ENCODE measurements at regions not wholly inside any gene's neighbourhood (a gene's known extent, or its start where the extent isn't known, plus 50 kb on each side); places are given as distances from the start of the nearest gene placed in this dataset.
A peak's percentile ranks its signal among the peaks of the same experiment; 100 is the strongest.
"Not testable (repeated sequence)": the region's sequence is repeated elsewhere in the genome, so short reads cannot be mapped to it uniquely, and the experiment has no call there.

DNA sequence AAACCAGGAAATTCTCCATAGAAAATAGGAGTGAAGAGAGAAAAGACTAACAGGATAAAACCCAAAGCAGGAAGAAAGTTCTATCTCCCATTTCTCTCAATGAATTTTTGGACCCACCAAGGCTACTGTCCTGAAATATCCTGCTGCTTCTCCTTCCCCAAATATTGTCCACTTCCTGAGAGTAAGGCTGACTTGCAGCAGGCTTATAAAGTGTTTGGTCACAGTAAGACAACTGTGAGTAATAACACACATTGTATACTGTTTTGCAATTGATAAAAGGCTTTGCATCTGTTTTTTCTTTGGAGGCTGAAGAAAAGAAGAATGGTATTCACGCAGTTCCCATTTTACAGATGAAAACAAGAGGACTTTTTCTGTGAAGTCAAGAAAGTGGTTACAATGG lies 52.8 kb downstream of the FOXD4L6 start:
- intact Hi-C loops (cut with DNase I); ATAC-seq; DNase-seq (ENCODE audit: low spot score): not testable (repeated sequence)

DNA sequence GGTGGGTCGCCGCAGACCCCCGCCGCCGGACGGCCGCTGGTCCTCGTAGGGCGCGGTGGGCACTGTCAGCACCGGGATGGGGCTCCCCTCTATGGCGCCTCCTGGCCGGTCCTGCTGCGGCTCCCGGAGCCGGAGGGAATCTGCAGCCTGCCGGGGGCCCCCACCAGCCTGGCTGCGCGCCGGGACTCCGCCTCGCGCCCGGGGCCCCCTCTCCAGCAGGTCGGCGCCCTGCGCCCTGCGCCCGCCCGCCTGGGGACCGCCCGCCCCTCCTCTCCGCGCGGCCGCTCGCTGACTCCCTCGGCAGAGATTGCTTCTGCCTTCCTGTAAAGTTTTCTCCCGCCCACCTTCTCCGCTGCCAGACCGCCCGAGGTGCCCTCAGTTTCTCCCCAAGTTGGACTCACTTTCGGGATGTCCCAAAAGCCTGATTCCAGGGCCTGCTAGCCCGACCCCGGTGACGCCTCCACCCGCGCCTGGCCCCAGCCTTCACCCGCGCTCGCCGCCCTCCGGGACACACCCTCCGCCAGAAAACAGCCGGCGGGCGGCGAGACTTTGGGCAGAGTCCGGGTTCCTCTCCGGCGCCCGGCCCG lies 54.0 kb downstream of the FOXD4L6 start:
- DNase-seq (ENCODE audit: low spot score) (peak; percentile 70), ATAC-seq (peak; percentile 77)
- intact Hi-C loops (cut with DNase I), result not testable (repeated sequence)

DNA sequence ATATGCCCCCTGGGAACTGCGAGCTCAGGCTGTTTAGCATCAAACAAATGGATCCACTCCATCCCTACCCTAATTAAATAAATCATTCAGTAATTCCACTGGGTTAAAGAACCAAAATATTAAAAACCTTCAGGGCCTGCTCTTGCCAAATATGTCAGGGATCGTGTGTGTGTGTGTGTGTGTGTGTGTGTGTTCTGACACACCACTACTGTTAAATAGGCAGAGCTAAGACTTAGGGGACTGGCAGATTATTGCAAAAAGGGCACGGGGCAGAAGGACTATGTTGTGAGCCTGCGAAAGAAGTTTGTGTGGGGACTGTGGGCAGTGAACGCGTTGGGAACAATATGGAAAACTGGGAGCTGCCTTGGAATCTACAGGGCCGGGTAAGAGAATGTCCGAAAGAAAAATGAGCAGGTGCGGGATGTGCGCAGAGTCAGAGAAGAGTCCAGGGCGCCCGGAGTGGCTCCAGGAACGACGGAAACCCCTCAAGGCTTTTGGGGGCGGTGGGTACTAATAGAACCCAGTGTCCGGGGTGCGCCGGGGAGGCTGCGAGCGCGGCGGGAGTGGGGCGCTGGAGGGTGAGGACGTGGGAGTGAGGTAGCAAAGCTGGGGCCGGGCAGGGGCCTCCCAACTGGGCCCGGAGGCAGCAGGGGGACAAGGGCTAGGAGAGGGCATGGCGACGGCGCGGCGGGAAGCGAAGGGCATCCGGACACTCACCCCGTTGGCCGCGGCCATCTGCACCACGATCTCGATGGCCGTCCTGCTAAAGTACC lies 54.8 kb downstream of the FOXD4L6 start:
- ATAC-seq (peak; percentile 13), DNase-seq (ENCODE audit: low spot score) (peak; percentile 55)
- intact Hi-C loops (cut with DNase I), result not testable (repeated sequence)

DNA sequence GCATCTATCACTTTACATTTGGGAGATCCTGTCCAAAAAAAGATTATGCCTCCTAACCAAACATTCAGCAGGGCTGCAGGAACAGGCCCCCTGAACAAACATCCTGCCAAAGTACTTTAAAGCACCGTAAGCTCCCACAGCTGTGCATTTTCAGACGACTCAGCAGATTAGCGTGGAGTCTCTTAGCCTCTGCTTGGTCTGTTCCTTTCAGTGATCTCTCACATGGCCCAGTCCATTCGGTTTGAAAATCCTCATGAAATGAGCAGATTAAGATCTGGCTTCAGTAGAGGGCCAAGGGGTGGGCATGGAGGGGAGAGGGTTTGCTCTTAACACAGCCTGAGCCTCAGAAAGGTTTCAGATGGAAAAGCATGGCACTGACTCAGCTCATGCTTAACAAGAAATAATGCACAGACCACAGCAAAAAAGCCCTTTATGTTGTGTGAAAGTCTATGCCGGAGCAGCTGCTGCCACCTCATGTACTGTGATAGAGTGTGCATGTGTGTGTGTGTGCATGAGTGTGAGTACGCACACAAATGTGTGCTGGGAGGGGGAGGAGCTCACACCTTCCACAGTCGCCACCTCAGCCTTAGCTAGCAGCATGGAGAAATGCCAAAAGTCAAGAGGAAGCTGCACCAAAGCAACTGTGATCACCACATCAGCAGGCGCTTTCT lies 64.2 kb downstream of the FOXD4L6 start:
- DNase-seq (ENCODE audit: low spot score); intact Hi-C loops (cut with DNase I): not testable (repeated sequence)
- peak; percentile 66 for ATAC-seq

DNA sequence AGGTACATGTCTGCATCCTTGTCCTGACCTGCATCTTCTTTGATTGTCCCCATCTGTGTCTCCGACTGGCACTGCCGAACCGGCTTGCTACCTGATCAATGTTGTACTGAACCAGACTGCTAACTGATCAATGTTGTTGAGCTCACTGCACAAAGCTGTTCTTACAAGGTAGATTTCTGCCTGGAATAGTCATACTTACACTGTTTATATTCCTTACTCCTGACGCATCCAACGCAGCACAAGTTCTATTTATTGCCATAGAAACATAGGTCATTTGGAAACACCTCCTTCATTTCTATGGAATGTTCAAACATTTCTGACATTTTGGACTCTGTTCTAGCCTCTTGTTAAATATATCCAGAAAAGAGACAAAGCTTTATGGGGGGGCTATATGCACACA lies 65.2 kb downstream of the FOXD4L6 start:
- DNase-seq (ENCODE audit: low spot score); ATAC-seq; intact Hi-C loops (cut with DNase I): not testable (repeated sequence)

DNA sequence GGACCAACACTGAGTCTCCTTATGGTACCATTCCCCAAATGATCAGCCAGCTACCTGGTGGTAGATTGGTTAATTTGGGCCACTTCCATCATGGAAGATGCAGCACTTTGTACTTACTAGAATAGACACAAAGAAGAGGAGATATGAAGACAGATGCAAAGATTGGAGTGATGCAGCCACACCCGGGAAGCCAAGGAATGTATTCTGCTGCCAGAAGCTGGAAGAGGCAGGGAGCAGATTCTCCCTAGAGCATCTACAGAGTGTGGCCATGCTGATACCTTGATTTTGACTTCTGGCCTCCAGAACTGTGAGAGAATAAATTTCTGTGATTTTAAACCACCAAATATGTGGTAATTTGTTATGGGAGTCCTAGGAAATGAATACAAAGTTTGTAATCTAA lies 68.9 kb downstream of the FOXD4L6 start:
- DNase-seq (ENCODE audit: low spot score); intact Hi-C loops (cut with DNase I); ATAC-seq: not testable (repeated sequence)

DNA sequence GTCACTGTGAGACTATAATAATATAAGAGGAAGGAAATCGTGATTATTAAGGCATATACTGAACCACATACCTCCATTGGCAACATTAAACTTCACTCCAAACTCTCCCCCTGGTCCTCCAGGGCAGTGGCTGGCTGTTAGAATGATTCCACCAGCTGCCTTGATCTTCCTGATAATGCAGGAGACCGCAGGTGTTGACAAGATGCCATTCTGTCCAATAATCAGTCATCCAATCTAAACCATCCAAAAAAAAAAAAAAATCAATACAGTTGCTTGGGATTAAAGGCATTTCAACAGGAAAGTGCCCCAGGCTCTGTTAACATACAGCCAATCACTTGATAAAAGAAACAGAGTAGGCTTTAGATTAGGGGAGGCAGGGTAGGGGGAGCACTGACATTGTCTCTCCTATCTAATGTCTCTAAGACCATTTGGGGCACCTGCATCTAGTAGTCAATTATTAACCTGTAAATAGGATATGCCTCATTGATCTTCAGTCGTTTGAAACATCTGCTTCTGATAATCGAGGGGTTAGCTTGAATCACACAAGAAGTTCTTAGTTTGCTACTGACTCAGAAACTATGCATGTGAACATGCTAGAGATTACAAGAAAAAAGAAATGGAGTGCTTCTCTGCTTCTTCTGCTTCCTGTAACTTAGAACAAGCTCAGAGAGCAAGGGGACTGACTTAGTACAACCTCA lies 74.7 kb downstream of the FOXD4L6 start:
- DNase-seq (ENCODE audit: low spot score); ATAC-seq; intact Hi-C loops (cut with DNase I): not testable (repeated sequence)

DNA sequence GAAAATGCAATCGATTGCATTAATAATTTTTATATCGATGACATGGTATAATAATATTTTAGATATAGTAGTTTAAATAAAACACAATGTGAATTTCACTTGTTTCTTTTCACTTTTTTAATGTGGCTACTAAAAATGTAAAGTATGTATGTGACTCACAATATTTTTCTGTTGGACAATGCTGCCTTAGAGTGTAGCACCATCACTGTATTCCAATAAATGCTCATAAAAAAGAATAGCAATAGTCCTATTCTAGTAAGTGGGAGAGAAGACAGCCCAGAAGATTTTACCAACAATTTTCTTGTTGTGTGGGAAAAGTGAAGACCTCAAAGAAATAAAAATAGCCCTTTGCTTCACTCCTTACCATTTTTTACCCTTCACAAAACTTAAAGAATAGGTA lies 79.8 kb downstream of the FOXD4L6 start:
- ATAC-seq; intact Hi-C loops (cut with DNase I); DNase-seq (ENCODE audit: low spot score): not testable (repeated sequence)

DNA sequence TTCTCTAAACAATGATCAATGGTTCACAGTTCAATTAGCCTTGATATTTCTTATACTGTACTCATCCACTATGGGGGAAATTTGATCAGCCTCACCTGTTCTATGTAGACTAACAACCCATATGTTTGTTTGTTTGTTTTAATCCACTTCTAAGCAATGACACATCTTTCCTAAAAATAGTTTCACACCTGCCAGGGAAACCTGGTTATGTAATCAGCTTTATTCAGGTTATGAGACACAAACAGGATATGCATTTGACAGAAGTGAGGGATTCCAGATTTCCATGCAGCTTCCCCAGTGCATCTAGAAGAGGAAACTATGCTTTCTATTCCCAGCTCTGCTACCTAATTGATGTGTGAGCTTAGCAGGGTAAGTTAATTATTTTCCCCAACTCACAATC lies 80.7 kb downstream of the FOXD4L6 start:
- intact Hi-C loops (cut with DNase I); ATAC-seq; DNase-seq (ENCODE audit: low spot score): not testable (repeated sequence)

DNA sequence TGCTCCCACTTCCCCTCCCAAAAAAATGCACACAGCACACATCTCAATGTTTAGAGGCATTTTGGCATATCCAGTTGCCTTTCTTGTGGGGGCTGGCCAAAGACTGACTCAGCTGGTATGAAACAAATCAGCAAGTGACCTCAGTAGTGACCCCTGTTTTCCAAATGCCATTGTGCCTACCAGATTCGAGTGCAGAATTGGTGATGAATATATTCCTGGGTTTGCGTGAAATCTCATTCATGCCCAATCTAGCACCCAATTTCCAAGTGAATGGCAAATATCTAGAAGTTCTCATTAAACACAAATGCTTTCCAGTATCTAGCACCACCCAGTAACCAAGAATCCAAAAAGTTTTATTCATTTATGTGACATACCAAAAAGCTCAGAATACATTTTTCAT lies 83.6 kb downstream of the FOXD4L6 start:
- DNase-seq (ENCODE audit: low spot score); intact Hi-C loops (cut with DNase I); ATAC-seq: not testable (repeated sequence)

DNA sequence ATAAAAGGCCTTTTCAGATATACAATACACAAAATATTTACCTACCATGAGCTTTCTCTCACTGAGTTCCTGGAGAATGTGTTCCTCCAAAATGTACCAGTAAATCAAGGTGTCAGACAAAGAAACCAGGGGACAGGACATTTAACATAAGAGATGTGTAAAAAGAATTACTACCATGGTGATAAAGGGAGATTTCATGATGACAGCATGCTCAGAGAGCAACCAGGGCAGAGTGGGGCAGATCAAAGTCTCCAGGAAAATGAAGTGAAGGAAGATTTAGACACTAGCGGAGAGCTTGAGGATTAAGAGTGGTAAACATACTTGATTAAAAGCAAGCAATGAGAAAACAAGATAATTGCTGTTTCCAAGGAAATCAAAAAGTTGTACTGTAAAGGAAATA lies 85.0 kb downstream of the FOXD4L6 start:
- DNase-seq (ENCODE audit: low spot score); intact Hi-C loops (cut with DNase I); ATAC-seq: not testable (repeated sequence)

DNA sequence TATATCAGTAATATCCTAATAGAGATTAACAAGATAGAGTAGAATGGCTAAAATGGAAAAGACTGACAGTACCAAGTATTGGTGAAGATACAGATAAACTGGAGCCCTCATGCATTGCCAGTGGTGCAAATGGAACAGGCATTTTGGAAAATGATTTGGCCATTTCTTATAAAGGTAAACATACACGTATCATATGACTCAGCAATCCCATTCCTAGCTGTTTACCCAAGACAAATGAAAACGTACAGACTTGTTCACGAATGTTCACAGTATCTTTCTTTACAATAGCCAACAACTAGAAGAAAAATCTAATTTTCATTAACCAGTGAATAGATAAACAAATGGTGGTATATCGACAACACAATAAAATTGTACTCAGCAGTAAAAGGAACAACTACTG lies 86.4 kb downstream of the FOXD4L6 start:
- DNase-seq (ENCODE audit: low spot score); intact Hi-C loops (cut with DNase I); ATAC-seq: not testable (repeated sequence)

DNA sequence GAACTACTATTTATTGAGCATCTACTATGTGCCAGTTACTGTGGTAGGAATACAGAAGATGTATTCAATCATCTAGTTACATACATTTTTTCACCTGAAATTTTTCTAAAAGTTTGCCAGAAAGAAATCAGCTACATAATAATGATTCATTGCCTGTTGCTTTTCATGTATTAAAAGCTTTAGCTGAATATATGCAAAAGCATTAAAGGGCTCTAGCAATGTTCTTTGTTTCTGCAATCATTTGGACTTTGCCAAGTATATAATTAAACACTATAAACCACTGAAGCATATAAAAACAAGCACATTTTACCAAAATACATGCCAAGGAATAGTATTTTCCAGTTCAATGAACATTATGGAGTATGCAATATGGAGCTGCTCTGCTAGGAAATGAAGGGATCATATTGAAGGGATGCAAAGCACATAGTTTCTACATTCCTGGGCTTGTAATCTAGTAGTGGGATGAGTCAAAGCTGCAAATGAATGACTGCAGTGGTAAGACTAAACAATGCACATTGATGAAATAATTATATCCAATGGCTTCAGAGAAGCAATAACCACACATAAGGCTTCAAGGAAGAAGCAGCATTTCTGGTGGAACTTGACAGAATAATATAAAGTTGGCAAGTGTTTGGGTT lies 87.7 kb downstream of the FOXD4L6 start:
- DNase-seq (ENCODE audit: low spot score); ATAC-seq; intact Hi-C loops (cut with DNase I): not testable (repeated sequence)

DNA sequence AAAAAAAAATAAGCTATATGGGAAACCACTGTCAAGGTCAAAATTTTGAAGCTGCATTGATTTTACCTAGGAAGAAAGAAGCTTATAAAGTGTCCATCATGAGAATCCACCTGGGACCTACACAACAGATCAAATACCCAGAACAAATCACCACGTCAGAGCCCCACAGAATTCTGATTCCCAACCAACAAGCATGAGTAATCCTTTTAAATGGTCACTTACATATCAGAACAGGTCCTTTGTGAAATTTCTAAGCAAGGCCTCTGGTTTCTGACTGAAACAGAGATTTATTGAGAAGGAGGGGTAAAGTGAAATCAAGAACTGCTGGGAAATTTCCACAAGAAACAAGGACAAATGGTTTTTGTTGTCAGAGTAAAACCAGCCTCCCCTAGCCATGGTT lies 93.2 kb downstream of the FOXD4L6 start:
- DNase-seq (ENCODE audit: low spot score); intact Hi-C loops (cut with DNase I): not testable (repeated sequence)
- ATAC-seq, result peak; percentile 33

DNA sequence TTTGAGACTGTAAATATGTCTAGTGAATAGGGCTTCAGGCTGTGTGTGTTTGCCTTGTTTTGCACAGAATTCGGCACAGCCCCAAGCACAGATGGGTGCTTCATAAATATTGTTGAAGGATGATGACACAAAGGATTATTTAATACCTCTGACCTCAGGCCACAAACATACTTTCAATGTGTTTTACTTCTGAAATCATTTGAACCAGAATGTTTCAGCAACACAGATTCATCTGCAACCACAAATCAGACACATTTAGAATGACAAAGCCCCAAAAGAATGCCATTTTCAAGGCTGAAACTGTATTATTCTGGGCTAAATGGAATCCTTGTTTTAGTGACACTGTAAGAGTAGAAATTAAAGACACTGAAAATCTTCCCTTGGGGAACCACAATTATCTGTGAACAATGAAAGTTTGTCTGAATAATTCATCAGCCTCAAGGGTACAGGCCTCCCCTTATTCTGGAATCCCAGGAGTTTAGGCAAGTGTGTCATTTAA lies 93.7 kb downstream of the FOXD4L6 start:
- ATAC-seq, result peak; percentile 57
- DNase-seq (ENCODE audit: low spot score); intact Hi-C loops (cut with DNase I): not testable (repeated sequence)

DNA sequence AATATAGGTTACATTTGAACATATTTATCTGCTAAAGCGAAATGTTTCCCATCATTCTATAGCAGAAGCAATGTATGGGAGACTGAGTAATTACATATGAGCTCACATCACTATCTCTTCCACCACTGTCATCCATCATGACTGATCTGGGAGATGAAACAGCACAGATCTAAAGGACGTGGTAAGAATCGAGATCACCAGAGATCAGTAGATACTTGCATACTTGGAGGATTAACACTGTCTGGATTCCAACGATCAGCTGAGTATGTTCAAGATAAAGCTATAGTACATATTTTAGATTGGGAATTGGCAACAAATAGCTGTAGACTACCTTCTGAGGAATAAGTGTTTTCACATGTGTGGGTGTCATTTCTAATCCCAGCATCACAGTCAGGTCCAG lies 94.6 kb downstream of the FOXD4L6 start:
- DNase-seq (ENCODE audit: low spot score); intact Hi-C loops (cut with DNase I); ATAC-seq: not testable (repeated sequence)

DNA sequence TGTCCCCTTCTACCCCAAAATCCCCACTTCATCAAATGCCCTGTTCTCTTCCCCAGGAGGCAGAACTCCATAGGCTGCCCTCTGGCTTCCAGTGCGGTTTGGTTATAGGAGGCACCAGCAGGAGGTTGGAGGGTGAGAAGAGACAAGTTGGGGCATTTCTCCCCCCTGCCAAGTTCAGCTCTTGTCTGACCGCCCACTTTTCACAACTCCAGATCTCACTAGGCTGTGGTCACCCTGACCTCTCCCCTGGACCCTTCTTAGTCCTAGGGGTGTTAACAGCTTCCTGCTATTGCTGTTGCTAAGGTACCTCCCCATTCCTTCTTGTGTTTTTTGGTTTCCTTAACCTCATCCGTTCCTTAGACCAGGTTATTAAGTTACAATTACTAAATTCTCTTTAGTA lies 95.1 kb downstream of the FOXD4L6 start:
- ATAC-seq; intact Hi-C loops (cut with DNase I); DNase-seq (ENCODE audit: low spot score): not testable (repeated sequence)

DNA sequence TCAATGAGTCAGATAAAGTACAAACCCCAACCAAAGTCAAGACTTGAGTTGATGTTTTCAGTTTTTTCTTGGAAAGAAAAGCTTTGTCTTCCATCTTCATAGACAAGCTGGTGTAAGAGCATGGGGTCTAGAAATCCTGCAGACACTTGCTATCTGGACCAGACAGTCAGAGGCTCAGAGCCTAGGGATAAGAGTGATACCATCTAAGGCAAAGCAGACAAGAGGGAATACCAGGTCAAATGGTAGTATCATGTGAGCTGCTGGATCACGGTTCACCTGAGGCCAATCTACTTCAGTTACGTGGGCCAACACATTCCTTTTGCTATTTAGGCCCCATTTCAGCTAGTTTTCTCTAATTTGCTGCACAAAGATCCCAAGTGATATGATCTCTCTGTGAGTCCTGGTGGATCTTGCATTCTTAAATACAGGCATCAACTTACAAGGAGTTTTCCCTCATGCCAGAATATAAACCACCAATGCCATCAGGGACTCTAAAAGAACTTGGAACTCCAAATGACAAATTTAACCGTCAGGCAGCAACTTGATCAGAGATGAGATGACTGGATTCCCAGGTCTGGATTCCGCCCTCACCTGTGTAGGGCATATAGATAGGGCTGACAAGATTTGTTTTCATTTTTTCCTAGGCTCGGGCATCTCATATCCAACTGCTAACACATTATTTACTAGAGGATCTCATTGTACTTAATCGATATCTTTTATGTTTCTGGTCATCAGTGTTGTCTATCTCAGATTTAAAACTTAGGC lies 101.4 kb downstream of the FOXD4L6 start:
- intact Hi-C loops (cut with DNase I); ATAC-seq; DNase-seq (ENCODE audit: low spot score): not testable (repeated sequence)
